Effector memory CD4-positive, alpha-beta T cell (primary cell): ENCODE measurements at regions not wholly inside any gene's neighbourhood (a gene's known extent, or its start where the extent isn't known, plus 50 kb on each side); places are given as distances from the start of the nearest gene placed in this dataset.

Source experiments
- DNase-seq, 3 donors: peaks; one replicate each; pipeline ENCODE4 v3.0.0-alpha.2; 2020
- H3K27ac ChIP-seq: 2 replicates; pipeline ENCODE4 v1.7.0; 2013; ENCODE audit warnings: mild to moderate bottlenecking, low read length, moderate library complexity; ENCODE audit not compliant: insufficient read depth, poor library complexity, severe bottlenecking
- H3K27me3 ChIP-seq: replicated peaks from 2 replicates; pipeline ENCODE4 v1.7.0; 2013; ENCODE audit warnings: mild to moderate bottlenecking, low read length; ENCODE audit not compliant: insufficient read depth, control insufficient read depth, poor library complexity, severe bottlenecking
- H3K36me3 ChIP-seq: 2 replicates; pipeline ENCODE4 v1.7.0; 2013; ENCODE audit warnings: mild to moderate bottlenecking, low read length, moderate library complexity; ENCODE audit not compliant: control insufficient read depth, insufficient read depth
- H3K4me1 ChIP-seq: 2 replicates; pipeline ENCODE4 v1.7.0; 2013; ENCODE audit warnings: low read length, mild to moderate bottlenecking; ENCODE audit not compliant: control insufficient read depth, insufficient read depth, poor library complexity, severe bottlenecking
- H3K4me3 ChIP-seq: 2 replicates; pipeline ENCODE4 v1.7.0; 2013; ENCODE audit warnings: low read length, low read depth, mild to moderate bottlenecking; ENCODE audit not compliant: insufficient read depth, poor library complexity, severe bottlenecking
- H3K9me3 ChIP-seq: 2 replicates; pipeline ENCODE4 v1.7.0; 2013; ENCODE audit warnings: mild to moderate bottlenecking, low read length, moderate library complexity; ENCODE audit not compliant: control insufficient read depth

GRCh38 chr6:150666071-150666470 is 66.4 kb downstream of the PLEKHG1 start:
- H3K36me3 ChIP-seq: no peaks in the 10 kb centered on the region
- no peaks in the 10 kb centered on the region for H3K27me3 ChIP-seq
- H3K4me1 ChIP-seq: no peaks in the 10 kb centered on the region
- no peak for DNase-seq
- no peaks in the 10 kb centered on the region for H3K9me3 ChIP-seq
- H3K4me3 ChIP-seq: no peak overlapping the region
- no peak overlapping the region for H3K27ac ChIP-seq

- no peak for DNase-seq
- no peak overlapping the region for H3K4me3 ChIP-seq
- H3K4me1 ChIP-seq: no peaks in the 10 kb centered on the region
- no peaks in the 10 kb centered on the region for H3K27me3 ChIP-seq
- no peaks in the 10 kb centered on the region for H3K9me3 ChIP-seq
- no peaks in the 10 kb centered on the region for H3K36me3 ChIP-seq
- no peak overlapping the region for H3K27ac ChIP-seq
Observed at GRCh38 chr6:150667359-150667758, 67.7 kb downstream of the PLEKHG1 start.

GRCh38 chr6:150667977-150668716 is 68.5 kb downstream of the PLEKHG1 start:
- Histone ChIP-seq H3K27ac (no peak overlapping the region), H3K9me3 (no peaks in the 10 kb centered on the region), H3K4me3 (no peak overlapping the region), H3K27me3 (no peaks in the 10 kb centered on the region), H3K36me3 (no peaks in the 10 kb centered on the region), H3K4me1 (no peaks in the 10 kb centered on the region)
- no peak for DNase-seq

GRCh38 chr6:150668900-150669302 is 69.2 kb downstream of the PLEKHG1 start:
- Histone ChIP-seq H3K4me1 (no peaks in the 10 kb centered on the region), H3K27ac (no peak overlapping the region), H3K27me3 (no peaks in the 10 kb centered on the region), H3K4me3 (no peak overlapping the region), H3K36me3 (no peaks in the 10 kb centered on the region), H3K9me3 (no peaks in the 10 kb centered on the region)
- DNase-seq: no peak

- Histone ChIP-seq H3K9me3 (no peaks in the 10 kb centered on the region), H3K27me3 (no peaks in the 10 kb centered on the region), H3K4me1 (no peaks in the 10 kb centered on the region), H3K36me3 (no peaks in the 10 kb centered on the region), H3K27ac (no peak overlapping the region), H3K4me3 (no peak overlapping the region)
- DNase-seq: no peak
Observed at GRCh38 chr6:150670311-150670710, 70.6 kb downstream of the PLEKHG1 start.

- Histone ChIP-seq H3K27ac (no peak overlapping the region), H3K9me3 (no peaks in the 10 kb centered on the region), H3K4me1 (no peaks in the 10 kb centered on the region), H3K4me3 (no peak overlapping the region), H3K27me3 (no peaks in the 10 kb centered on the region), H3K36me3 (no peaks in the 10 kb centered on the region)
- DNase-seq: no peak
Observed at GRCh38 chr6:150672800-150673199, 73.1 kb downstream of the PLEKHG1 start.

GRCh38 chr6:150673720-150674346 is 74.1 kb downstream of the PLEKHG1 start:
- Histone ChIP-seq H3K4me1 (no peaks in the 10 kb centered on the region), H3K27me3 (no peaks in the 10 kb centered on the region), H3K36me3 (no peaks in the 10 kb centered on the region), H3K27ac (no peak overlapping the region), H3K4me3 (no peak overlapping the region), H3K9me3 (no peaks in the 10 kb centered on the region)
- DNase-seq: no peak

GRCh38 chr6:150676344-150676743 is 76.7 kb downstream of the PLEKHG1 start:
- no peak overlapping the region for H3K4me3 ChIP-seq
- DNase-seq: no peak
- no peaks in the 10 kb centered on the region for H3K36me3 ChIP-seq
- H3K9me3 ChIP-seq: no peaks in the 10 kb centered on the region
- H3K27me3 ChIP-seq: no peaks in the 10 kb centered on the region
- H3K4me1 ChIP-seq: no peaks in the 10 kb centered on the region
- no peak overlapping the region for H3K27ac ChIP-seq

- no peak overlapping the region for H3K4me3 ChIP-seq
Observed at GRCh38 chr6:150676772-150677171, 77.1 kb downstream of the PLEKHG1 start.

GRCh38 chr6:150680510-150680909 is 80.8 kb downstream of the PLEKHG1 start:
- H3K27ac ChIP-seq: no peak overlapping the region
- H3K36me3 ChIP-seq: no peaks in the 10 kb centered on the region
- H3K27me3 ChIP-seq: no peaks in the 10 kb centered on the region
- no peak for DNase-seq
- no peaks in the 10 kb centered on the region for H3K9me3 ChIP-seq
- no peak overlapping the region for H3K4me3 ChIP-seq
- no peaks in the 10 kb centered on the region for H3K4me1 ChIP-seq

More at GRCh38 chr6:150676772-150677171, 77.1 kb downstream of the PLEKHG1 start:
- H3K36me3 ChIP-seq: no peaks in the 10 kb centered on the region
- no peak overlapping the region for H3K27ac ChIP-seq
- H3K9me3 ChIP-seq: no peaks in the 10 kb centered on the region
- no peak for DNase-seq
- no peaks in the 10 kb centered on the region for H3K27me3 ChIP-seq
- no peaks in the 10 kb centered on the region for H3K4me1 ChIP-seq
